ENCODE measurements at regions not wholly inside any gene's neighbourhood (a gene's known extent, or its start where the extent isn't known, plus 50 kb on each side); places are given as distances from the start of the nearest gene placed in this dataset.
A peak's percentile ranks its signal among the peaks of the same experiment; 100 is the strongest.

GRCh38 chr1:199042193-199042592 lies 403.4 kb downstream of the PTPRC start:
- no peak overlapping the region for H3K9ac ChIP-seq (ENCODE audit: low read length)
- H3K79me2 ChIP-seq (ENCODE audit: insufficient read depth, low read length): no peaks in the 10 kb centered on the region
- Mint-ChIP-seq H3K4me3 (ENCODE audit: unreplicated experiment) (no peak overlapping the region), H3K4me1 (ENCODE audit: low read depth, unreplicated experiment) (peaks cover 5% of the 10 kb centered on the region), H3K27ac (ENCODE audit: unreplicated experiment) (no peak overlapping the region), H3K9me3 (ENCODE audit: unreplicated experiment) (no peaks in the 10 kb centered on the region), H3K36me3 (ENCODE audit: low read depth, unreplicated experiment) (no peaks in the 10 kb centered on the region), H3K27me3 (ENCODE audit: low read depth, unreplicated experiment) (no peaks in the 10 kb centered on the region)
- no peak for FAIRE-seq
- H3K4me3 ChIP-seq (ENCODE audit: insufficient read depth, low read depth, low read length): no peak overlapping the region
- no peak for DNase-seq (ENCODE audit: low read depth)
- H3K4me1 ChIP-seq (ENCODE audit: insufficient read depth, low read length): no peaks in the 10 kb centered on the region
- no peak overlapping the region for H2AFZ ChIP-seq (ENCODE audit: low read depth, low read length)
- H3K9me3 ChIP-seq (ENCODE audit: insufficient read depth, low read depth, low read length): no peaks in the 10 kb centered on the region
- no peaks in the 10 kb centered on the region for H3K27me3 ChIP-seq (ENCODE audit: insufficient read depth, low read length)
- H3K4me2 ChIP-seq (ENCODE audit: low read length): no peak overlapping the region
- H3K36me3 ChIP-seq (ENCODE audit: insufficient read depth, low read length): no peaks in the 10 kb centered on the region
- no peak overlapping the region for H3K27ac ChIP-seq (ENCODE audit: low read depth, low read length)
- no peaks in the 10 kb centered on the region for H4K20me1 ChIP-seq (ENCODE audit: insufficient read depth, low read length)
- TF ChIP-seq CTCF (IDR thresholded peaks at IDR 0.05; ENCODE audit: insufficient read depth, low read depth, low read length) (no peak), EZH2 (IDR thresholded peaks at IDR 0.05; ENCODE audit: insufficient read depth, low read length) (no peak)

GRCh38 chr1:199044191-199044590 lies 405.4 kb downstream of the PTPRC start:
- Mint-ChIP-seq H3K9me3 (ENCODE audit: unreplicated experiment) (peaks cover 3% of the 10 kb centered on the region), H3K4me1 (ENCODE audit: low read depth, unreplicated experiment) (peaks cover 5% of the 10 kb centered on the region), H3K27ac (ENCODE audit: unreplicated experiment) (no peak overlapping the region), H3K4me3 (ENCODE audit: unreplicated experiment) (no peak overlapping the region), H3K36me3 (ENCODE audit: low read depth, unreplicated experiment) (no peaks in the 10 kb centered on the region), H3K27me3 (ENCODE audit: low read depth, unreplicated experiment) (no peaks in the 10 kb centered on the region)
- FAIRE-seq (no peak), DNase-seq (ENCODE audit: low read depth) (peak; percentile 68)
- Histone ChIP-seq H3K4me1 (ENCODE audit: insufficient read depth, low read length) (no peaks in the 10 kb centered on the region), H3K4me2 (ENCODE audit: low read length) (no peak overlapping the region), H2AFZ (ENCODE audit: low read depth, low read length) (no peak overlapping the region), H3K27me3 (ENCODE audit: insufficient read depth, low read length) (no peaks in the 10 kb centered on the region), H3K36me3 (ENCODE audit: insufficient read depth, low read length) (no peaks in the 10 kb centered on the region), H3K9me3 (ENCODE audit: insufficient read depth, low read depth, low read length) (no peaks in the 10 kb centered on the region), H3K79me2 (ENCODE audit: insufficient read depth, low read length) (no peaks in the 10 kb centered on the region), H3K9ac (ENCODE audit: low read length) (no peak overlapping the region), H3K4me3 (ENCODE audit: insufficient read depth, low read depth, low read length) (no peak overlapping the region), H4K20me1 (ENCODE audit: insufficient read depth, low read length) (no peaks in the 10 kb centered on the region), H3K27ac (ENCODE audit: low read depth, low read length) (no peak overlapping the region)
- no peak for TF ChIP-seq CTCF (IDR thresholded peaks at IDR 0.05; ENCODE audit: insufficient read depth, low read depth, low read length)
- TF ChIP-seq EZH2 (IDR thresholded peaks at IDR 0.05; ENCODE audit: insufficient read depth, low read length): no peak

GRCh38 chr1:199046618-199047017 lies 407.8 kb downstream of the PTPRC start:
- DNase-seq (ENCODE audit: low read depth) (no peak), FAIRE-seq (no peak)
- Mint-ChIP-seq H3K4me1 (ENCODE audit: low read depth, unreplicated experiment) (peaks cover 3% of the 10 kb centered on the region), H3K36me3 (ENCODE audit: low read depth, unreplicated experiment) (no peaks in the 10 kb centered on the region), H3K27me3 (ENCODE audit: low read depth, unreplicated experiment) (no peaks in the 10 kb centered on the region), H3K27ac (ENCODE audit: unreplicated experiment) (no peak overlapping the region), H3K4me3 (ENCODE audit: unreplicated experiment) (no peak overlapping the region), H3K9me3 (ENCODE audit: unreplicated experiment) (peaks cover 5% of the 10 kb centered on the region)
- no peaks in the 10 kb centered on the region for H3K9me3 ChIP-seq (ENCODE audit: insufficient read depth, low read depth, low read length)
- H3K36me3 ChIP-seq (ENCODE audit: insufficient read depth, low read length): no peaks in the 10 kb centered on the region
- H3K4me3 ChIP-seq (ENCODE audit: insufficient read depth, low read depth, low read length): no peak overlapping the region
- no peaks in the 10 kb centered on the region for H4K20me1 ChIP-seq (ENCODE audit: insufficient read depth, low read length)
- no peaks in the 10 kb centered on the region for H3K79me2 ChIP-seq (ENCODE audit: insufficient read depth, low read length)
- no peak overlapping the region for H2AFZ ChIP-seq (ENCODE audit: low read depth, low read length)
- no peaks in the 10 kb centered on the region for H3K27me3 ChIP-seq (ENCODE audit: insufficient read depth, low read length)
- no peaks in the 10 kb centered on the region for H3K4me1 ChIP-seq (ENCODE audit: insufficient read depth, low read length)
- TF ChIP-seq CTCF (IDR thresholded peaks at IDR 0.05; ENCODE audit: insufficient read depth, low read depth, low read length): no peak
- TF ChIP-seq EZH2 (IDR thresholded peaks at IDR 0.05; ENCODE audit: insufficient read depth, low read length): no peak
- no peak overlapping the region for H3K9ac ChIP-seq (ENCODE audit: low read length)
- no peak overlapping the region for H3K27ac ChIP-seq (ENCODE audit: low read depth, low read length)
- H3K4me2 ChIP-seq (ENCODE audit: low read length): no peak overlapping the region

Measured in astrocyte (in vitro differentiated cells and primary cell).